ENCODE measurements at regions not wholly inside any gene's neighbourhood (a gene's known extent, or its start where the extent isn't known, plus 50 kb on each side); places are given as distances from the start of the nearest gene placed in this dataset.

DNA sequence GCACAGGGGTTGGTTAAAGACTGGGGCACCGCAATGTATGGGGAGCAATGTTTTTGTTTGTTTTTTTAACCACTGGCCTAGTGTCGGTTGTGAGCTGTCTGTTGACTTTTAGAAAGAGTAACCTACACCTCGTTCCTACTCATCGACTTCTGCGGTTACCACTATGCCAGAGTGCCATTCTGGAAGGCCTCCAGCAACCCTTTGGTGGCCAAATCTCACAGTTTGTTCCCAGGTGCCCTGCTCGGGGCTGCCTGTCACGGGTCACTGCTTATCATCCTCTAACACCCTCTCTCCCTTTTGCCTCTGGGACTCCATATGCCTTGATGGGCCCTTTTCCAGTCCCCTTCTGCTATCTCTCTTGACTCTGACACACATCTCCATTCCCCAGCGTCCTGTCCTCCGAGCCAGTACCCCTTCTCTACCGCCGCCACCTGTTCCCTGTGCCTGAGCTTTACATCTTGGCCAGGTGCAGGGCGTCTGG is 290.4 kb upstream of the C2CD4B start:
- no peak overlapping the region for H3K4me3 Mint-ChIP-seq
- no peak overlapping the region for H3K27ac Mint-ChIP-seq
- TF ChIP-seq, protein P1, sequence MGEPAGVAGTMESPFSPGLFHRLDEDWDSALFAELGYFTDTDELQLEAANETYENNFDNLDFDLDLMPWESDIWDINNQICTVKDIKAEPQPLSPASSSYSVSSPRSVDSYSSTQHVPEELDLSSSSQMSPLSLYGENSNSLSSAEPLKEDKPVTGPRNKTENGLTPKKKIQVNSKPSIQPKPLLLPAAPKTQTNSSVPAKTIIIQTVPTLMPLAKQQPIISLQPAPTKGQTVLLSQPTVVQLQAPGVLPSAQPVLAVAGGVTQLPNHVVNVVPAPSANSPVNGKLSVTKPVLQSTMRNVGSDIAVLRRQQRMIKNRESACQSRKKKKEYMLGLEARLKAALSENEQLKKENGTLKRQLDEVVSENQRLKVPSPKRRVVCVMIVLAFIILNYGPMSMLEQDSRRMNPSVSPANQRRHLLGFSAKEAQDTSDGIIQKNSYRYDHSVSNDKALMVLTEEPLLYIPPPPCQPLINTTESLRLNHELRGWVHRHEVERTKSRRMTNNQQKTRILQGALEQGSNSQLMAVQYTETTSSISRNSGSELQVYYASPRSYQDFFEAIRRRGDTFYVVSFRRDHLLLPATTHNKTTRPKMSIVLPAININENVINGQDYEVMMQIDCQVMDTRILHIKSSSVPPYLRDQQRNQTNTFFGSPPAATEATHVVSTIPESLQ (CRISPR knock-in tag; IDR thresholded peaks at IDR 0.05), result no peak
- TF ChIP-seq CREB1 (CRISPR knock-in tag; IDR thresholded peaks at IDR 0.05), result no peak
- no peak for TF ChIP-seq ETV6 (CRISPR knock-in tag; IDR thresholded peaks at IDR 0.05)
- no peak for TF ChIP-seq ZNF281 (CRISPR knock-in tag; IDR thresholded peaks at IDR 0.05)
- no peak for TF ChIP-seq TEAD1 (CRISPR knock-in tag; IDR thresholded peaks at IDR 0.05)
- TF ChIP-seq HMGA2 (CRISPR knock-in tag; IDR thresholded peaks at IDR 0.05), result no peak
- TF ChIP-seq NR3C1 (CRISPR knock-in tag; conservative IDR thresholded peaks at IDR 0.05; ENCODE audit: low read depth), result no peak
- TF ChIP-seq, protein P2, sequence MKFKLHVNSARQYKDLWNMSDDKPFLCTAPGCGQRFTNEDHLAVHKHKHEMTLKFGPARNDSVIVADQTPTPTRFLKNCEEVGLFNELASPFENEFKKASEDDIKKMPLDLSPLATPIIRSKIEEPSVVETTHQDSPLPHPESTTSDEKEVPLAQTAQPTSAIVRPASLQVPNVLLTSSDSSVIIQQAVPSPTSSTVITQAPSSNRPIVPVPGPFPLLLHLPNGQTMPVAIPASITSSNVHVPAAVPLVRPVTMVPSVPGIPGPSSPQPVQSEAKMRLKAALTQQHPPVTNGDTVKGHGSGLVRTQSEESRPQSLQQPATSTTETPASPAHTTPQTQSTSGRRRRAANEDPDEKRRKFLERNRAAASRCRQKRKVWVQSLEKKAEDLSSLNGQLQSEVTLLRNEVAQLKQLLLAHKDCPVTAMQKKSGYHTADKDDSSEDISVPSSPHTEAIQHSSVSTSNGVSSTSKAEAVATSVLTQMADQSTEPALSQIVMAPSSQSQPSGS (CRISPR knock-in tag; IDR thresholded peaks at IDR 0.05; ENCODE audit: borderline replicate concordance, low read depth), result no peak
- TF ChIP-seq, protein P3, sequence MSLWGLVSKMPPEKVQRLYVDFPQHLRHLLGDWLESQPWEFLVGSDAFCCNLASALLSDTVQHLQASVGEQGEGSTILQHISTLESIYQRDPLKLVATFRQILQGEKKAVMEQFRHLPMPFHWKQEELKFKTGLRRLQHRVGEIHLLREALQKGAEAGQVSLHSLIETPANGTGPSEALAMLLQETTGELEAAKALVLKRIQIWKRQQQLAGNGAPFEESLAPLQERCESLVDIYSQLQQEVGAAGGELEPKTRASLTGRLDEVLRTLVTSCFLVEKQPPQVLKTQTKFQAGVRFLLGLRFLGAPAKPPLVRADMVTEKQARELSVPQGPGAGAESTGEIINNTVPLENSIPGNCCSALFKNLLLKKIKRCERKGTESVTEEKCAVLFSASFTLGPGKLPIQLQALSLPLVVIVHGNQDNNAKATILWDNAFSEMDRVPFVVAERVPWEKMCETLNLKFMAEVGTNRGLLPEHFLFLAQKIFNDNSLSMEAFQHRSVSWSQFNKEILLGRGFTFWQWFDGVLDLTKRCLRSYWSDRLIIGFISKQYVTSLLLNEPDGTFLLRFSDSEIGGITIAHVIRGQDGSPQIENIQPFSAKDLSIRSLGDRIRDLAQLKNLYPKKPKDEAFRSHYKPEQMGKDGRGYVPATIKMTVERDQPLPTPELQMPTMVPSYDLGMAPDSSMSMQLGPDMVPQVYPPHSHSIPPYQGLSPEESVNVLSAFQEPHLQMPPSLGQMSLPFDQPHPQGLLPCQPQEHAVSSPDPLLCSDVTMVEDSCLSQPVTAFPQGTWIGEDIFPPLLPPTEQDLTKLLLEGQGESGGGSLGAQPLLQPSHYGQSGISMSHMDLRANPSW (CRISPR knock-in tag; conservative IDR thresholded peaks at IDR 0.05; ENCODE audit: low read depth), result no peak
- TF ChIP-seq TEAD4 (CRISPR knock-in tag; IDR thresholded peaks at IDR 0.05), result no peak
- TF ChIP-seq MYBL2 (CRISPR knock-in tag; IDR thresholded peaks at IDR 0.05), result no peak
- TF ChIP-seq JUN (CRISPR knock-in tag; IDR thresholded peaks at IDR 0.05), result no peak
- no peak for TF ChIP-seq ZSCAN18 (CRISPR knock-in tag; IDR thresholded peaks at IDR 0.05)
- TF ChIP-seq FOXP4 (CRISPR knock-in tag; IDR thresholded peaks at IDR 0.05), result no peak
- TF ChIP-seq RORB (CRISPR knock-in tag; IDR thresholded peaks at IDR 0.05), result no peak
- TF ChIP-seq HMGXB4 (CRISPR knock-in tag; IDR thresholded peaks at IDR 0.05), result no peak
- TF ChIP-seq FOXP1 (CRISPR knock-in tag; IDR thresholded peaks at IDR 0.05; ENCODE audit: borderline replicate concordance), result no peak
- TF ChIP-seq, protein P4, sequence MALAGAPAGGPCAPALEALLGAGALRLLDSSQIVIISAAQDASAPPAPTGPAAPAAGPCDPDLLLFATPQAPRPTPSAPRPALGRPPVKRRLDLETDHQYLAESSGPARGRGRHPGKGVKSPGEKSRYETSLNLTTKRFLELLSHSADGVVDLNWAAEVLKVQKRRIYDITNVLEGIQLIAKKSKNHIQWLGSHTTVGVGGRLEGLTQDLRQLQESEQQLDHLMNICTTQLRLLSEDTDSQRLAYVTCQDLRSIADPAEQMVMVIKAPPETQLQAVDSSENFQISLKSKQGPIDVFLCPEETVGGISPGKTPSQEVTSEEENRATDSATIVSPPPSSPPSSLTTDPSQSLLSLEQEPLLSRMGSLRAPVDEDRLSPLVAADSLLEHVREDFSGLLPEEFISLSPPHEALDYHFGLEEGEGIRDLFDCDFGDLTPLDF (CRISPR knock-in tag; IDR thresholded peaks at IDR 0.05), result no peak
- TF ChIP-seq, protein P5, sequence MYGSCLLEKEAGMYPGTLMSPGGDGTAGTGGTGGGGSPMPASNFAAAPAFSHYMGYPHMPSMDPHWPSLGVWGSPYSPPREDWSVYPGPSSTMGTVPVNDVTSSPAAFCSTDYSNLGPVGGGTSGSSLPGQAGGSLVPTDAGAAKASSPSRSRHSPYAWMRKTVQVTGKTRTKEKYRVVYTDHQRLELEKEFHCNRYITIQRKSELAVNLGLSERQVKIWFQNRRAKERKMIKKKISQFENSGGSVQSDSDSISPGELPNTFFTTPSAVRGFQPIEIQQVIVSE (CRISPR knock-in tag; IDR thresholded peaks at IDR 0.05; ENCODE audit: borderline replicate concordance), result no peak
- H3K27me3 Mint-ChIP-seq (ENCODE audit: low read depth), result peaks cover 2% of the 10 kb centered on the region
- H3K4me1 Mint-ChIP-seq, result peaks cover 64% of the 10 kb centered on the region
- ChIA-PET POLR2A (no interaction called here), CTCF (interaction anchor here (1.2 to 1.4 kb wide), 2 partner anchors 31 to 94 kb away, joined by 4 read pairs; no protein-coding TSS in a partner anchor)
- ATAC-seq (no peak), DNase-seq (ENCODE audit: low spot score) (no peak)
- H3K36me3 Mint-ChIP-seq, result no peaks in the 10 kb centered on the region
- no peaks in the 10 kb centered on the region for H3K9me3 Mint-ChIP-seq
